Keratinocyte (primary cell): ENCODE measurements at regions not wholly inside any gene's neighbourhood (a gene's known extent, or its start where the extent isn't known, plus 50 kb on each side); places are given as distances from the start of the nearest gene placed in this dataset.

Source experiments
- EZH2 ChIP-seq: IDR thresholded peaks from one replicate; pipeline ENCODE4 v1.6.1; 2012; ENCODE audit warnings: inconsistent platforms, mild to moderate bottlenecking, low read length, moderate library complexity
- TF ChIP-seq, protein P1 (sequence below), 3 experiments: IDR thresholded peaks in 1 of 3; conservative IDR thresholded peaks in 1 of 3; optimal IDR thresholded peaks in 1 of 3; 2 replicates in 2 of 3; 3 replicates in 1 of 3; pipeline versions ENCODE3 to v1.5.1; 2011; ENCODE audit warnings: low read length in 3 of 3, mild to moderate bottlenecking in 3 of 3, moderate library complexity in 2 of 3, control low read depth in 1 of 3, inconsistent platforms in 1 of 3; ENCODE audit not compliant: insufficient read depth in 2 of 3; ENCODE audit errors: extremely low read depth in 1 of 3

DNA sequence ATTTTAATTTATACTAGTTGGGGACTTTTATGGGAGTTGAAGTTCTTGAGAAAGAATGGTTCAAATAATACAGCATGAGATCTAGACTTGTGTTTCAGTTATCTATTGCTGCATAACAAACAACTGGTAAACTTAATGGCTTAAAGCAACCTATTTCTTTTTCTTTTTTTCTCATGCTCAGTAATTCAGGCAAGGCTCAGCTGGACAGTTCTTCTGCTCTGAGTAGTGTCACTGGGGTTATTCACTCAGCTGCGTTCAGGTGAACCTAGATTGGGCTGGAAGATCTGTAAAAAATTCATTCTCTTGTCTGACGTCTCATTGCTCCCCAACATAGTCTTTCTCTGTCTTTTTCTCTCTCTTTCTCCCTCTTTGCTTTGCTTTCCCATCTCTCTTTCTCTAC lies 291.7 kb downstream of the GBA3 start:
- TF ChIP-seq, protein P1, sequence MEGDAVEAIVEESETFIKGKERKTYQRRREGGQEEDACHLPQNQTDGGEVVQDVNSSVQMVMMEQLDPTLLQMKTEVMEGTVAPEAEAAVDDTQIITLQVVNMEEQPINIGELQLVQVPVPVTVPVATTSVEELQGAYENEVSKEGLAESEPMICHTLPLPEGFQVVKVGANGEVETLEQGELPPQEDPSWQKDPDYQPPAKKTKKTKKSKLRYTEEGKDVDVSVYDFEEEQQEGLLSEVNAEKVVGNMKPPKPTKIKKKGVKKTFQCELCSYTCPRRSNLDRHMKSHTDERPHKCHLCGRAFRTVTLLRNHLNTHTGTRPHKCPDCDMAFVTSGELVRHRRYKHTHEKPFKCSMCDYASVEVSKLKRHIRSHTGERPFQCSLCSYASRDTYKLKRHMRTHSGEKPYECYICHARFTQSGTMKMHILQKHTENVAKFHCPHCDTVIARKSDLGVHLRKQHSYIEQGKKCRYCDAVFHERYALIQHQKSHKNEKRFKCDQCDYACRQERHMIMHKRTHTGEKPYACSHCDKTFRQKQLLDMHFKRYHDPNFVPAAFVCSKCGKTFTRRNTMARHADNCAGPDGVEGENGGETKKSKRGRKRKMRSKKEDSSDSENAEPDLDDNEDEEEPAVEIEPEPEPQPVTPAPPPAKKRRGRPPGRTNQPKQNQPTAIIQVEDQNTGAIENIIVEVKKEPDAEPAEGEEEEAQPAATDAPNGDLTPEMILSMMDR (optimal IDR thresholded peaks at IDR 0.05 in 1 of 3, IDR thresholded peaks at IDR 0.05 in 1 of 3, conservative IDR thresholded peaks at IDR 0.05 in 1 of 3; ENCODE audit: extremely low read depth in 1 of 3, insufficient read depth in 2 of 3, low read length in 3 of 3): no peak
- TF ChIP-seq EZH2: no peak
